NCI-H774 (cell line): ENCODE measurements at regions not wholly inside any gene's neighbourhood (a gene's known extent, or its start where the extent isn't known, plus 50 kb on each side); places are given as distances from the start of the nearest gene placed in this dataset.
A peak's percentile ranks its signal among the peaks of the same experiment; 100 is the strongest.

Source experiments
- DNase-seq: peaks from one replicate; lab custom pipeline; 2025; lab: John Stamatoyannopoulos, UW

- DNase-seq = no peak
These were observed 56.0 kb upstream of the CD53 start for GRCh38 chr1:110816945-110817344.

DNA sequence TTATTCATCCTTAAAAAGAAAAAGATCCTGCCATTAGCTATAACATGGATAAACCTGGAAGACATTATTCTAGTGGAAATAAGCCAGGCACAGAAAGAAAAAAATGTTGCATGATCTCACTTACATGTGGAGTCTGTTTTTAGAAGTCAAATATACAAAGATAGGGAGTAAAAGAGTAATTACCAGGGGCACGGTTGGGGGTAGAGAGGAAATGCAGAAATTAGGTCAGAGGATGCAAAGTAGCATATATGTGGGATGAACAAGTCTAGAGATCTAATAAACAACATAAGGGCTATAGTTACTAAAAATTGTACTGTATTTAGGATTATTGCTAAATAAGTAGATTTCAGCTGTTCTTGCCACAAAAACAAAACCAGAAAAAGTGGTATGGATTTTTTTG is 61.4 kb upstream of the CD53 start:
- no peak for DNase-seq

GRCh38 chr1:110800079-110800478 is 72.9 kb upstream of the CD53 start:
- DNase-seq = no peak

DNA sequence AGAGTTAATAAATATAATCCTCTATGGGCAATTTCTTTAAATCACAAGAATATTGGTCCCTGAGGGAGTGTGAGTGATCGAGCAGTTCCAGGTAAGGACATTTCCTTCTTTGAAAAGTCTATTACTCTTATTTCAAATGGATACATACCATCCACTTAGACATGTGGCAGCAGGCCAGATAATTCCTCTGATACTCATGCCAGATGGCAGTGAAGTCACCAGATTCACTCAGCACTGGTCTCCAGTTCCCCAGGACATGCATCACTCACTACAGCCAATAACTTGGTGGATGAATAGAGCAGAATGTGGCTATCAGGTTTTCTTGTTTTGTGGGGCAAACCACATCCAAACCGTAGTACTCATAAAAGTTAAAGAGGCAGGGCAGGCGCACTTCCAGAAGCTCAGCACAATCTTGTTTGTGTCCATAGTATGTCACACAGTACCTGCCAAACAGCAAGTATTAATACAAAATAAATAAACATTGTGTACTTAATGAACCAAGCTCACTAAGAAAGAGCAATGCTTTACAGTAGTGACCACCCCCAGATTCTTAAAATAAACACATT is 74.2 kb upstream of the CD53 start:
- peak; percentile 1 for DNase-seq

DNA sequence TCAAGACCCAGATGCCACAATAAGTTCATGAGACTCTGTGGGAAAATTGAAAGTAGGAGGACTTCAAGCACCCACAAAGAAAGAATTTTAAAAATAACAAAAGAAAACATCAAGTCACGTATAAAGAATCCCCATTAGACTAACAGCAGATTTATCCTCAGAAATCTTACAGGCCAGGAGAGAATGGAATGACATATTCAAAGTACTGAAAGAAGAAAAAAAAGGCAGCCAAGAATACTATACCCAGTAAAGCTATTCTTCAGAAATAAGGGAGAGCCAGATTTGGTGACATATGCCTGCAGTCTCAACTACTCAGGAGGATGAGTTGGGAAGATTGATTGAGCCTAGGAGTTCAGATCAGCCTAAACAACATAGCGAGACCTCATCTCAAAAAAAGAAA is 84.3 kb upstream of the CD53 start:
- no peak for DNase-seq

DNA sequence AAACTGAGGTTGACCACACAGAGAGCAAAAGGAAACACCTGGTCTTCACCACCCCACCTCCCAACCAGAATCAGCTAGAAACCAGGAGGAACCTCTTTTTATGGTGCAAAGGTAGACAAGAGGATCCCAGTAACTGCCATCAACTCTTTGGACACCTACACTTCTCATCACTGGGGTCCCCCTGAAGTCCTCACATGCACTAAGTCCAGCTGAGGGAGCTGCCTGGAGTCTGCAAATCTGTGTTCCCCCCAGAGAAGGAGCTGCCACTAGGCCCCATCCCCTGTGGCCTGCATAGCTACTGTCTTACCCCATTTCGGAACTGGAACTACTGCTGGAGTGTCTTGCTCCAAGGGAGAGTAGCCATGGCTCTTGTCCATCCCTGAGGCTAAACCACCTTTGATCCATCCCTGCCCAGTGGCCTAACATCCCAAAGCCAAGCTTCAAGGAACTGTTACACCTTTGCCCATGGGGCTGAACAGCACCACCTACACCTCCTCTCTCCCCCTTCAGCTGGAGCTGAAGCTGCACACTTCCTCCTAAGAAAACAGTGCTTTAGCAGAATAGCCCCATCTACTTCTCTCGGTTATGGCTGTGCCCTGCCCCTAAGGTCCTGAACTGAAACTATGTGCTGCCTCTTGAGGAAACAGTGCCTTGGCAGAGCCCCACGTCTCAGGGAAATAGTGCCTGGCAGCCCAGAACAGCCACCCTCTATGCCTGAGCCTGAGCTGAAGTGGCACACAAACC is 85.4 kb upstream of the CD53 start:
- DNase-seq = no peak

- DNase-seq = no peak
These were observed 86.1 kb upstream of the CD53 start for GRCh38 chr1:110786802-110787327.

- no peak for DNase-seq
These were observed 87.3 kb upstream of the CD53 start for GRCh38 chr1:110785612-110786011.

GRCh38 chr1:110785055-110785454 is 87.9 kb upstream of the CD53 start:
- no peak for DNase-seq

DNA sequence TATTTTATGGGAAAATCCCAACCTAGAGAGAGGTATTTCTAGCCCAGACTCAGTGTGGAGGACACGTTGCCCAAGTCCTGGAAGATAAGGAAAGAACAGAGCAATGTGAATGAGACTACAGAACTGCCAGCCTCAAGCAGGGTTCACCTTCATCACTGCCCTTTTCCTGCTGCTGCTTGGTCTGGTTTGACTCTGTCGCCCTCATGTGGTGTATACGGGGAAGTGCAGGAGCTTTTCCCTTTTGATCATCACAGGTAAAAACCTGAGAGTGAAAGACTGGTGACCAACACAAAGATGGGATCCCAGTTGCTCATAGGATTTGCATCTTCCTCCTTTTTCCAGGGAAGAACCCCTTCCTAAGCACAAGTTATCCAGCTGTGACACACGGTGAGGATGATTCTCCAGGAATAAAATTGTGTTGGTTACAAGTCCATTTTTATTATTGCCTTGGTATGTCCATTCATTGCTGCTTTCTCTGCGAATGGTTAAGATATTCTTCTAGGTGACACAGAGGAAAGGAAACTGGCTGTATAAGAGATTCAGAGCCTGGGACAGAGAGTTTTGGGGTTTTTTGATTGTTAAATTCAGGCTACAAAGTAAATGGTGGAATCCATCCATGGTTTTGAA is 89.5 kb upstream of the CD53 start:
- peak; percentile 39 for DNase-seq

DNA sequence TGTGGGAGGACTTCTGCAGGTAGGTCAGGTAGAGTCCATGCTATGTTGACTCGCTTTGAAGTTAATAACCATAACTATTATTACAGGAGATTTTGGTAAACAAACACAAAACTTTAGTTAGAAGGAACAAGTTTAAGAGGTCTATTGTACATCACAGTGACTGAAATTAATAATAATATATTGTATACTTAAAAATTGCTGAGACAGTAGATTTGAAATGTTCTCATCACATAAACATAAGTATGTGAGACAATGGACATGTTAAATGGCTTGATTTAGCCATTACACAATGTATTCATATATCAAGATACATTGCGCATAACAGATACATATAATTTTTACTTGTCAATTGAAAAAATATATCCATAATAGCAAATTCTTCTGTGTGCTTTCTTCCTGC is 91.4 kb upstream of the CD53 start:
- no peak for DNase-seq

DNA sequence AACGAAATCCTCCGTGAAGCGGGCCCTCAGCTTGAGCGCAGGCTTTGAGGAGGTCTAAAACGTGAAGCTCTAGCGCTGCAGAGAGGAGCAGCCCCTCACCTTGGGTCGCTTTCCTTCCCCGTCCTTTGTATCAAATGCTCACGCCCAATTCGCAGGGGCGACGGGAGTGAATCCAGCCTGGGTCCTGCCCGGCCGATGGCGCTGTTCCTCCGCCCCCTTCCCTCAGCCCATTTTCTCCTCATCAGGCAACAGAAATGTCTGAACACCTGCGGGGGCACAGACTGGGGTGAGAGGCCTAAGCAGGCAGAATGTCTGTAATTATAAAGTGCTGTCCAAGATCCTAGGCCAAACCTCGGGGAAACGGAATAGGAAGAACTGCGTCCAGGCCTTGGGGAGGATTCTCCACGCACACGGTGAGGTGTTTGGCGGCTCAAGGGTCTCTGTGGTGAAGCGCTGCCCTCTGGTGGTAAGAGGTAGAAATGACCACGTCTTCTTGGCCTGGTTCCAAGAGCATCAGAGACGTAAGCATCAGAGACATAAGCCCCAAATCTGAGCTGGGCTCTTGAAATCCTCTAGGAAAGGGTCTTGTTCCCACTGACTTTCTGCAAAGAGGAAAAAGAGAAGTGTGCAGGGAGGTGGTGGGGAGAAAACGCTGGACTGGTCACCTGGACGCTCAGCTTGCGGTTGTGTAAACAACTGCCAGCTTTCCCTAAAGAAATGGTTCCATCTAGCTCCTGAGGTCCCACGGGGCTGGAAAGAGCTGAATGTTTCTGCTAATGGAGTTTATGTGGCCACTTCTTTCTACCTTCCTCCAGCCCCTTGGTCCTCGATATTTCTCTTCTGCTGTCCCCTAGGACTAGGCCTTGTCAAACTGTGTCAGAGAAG is 92.1 kb upstream of the CD53 start:
- peak; percentile 69 for DNase-seq

DNA sequence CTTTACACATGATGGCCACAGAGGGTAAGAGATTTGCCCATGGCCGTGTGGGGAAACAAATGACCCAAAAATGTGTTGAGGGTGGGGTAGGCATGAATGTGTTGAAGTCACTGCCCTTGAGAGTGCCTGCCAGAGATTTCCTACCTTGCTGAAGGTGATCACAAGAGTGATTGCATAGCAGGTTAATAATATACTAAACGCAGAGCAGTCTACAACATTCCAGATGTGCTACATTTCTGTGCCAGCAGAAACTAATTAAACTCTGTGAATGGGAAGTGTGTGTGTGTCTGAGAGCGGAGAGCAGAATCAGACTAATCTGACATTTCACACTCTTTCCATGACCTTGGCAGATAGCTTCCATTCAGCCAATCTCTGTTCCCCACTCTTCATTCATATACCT is 93.3 kb upstream of the CD53 start:
- DNase-seq = no peak

- DNase-seq = no peak
These were observed 94.1 kb upstream of the CD53 start for GRCh38 chr1:110778821-110779220.

GRCh38 chr1:110777228-110777627 is 95.7 kb upstream of the CD53 start:
- DNase-seq = no peak

DNA sequence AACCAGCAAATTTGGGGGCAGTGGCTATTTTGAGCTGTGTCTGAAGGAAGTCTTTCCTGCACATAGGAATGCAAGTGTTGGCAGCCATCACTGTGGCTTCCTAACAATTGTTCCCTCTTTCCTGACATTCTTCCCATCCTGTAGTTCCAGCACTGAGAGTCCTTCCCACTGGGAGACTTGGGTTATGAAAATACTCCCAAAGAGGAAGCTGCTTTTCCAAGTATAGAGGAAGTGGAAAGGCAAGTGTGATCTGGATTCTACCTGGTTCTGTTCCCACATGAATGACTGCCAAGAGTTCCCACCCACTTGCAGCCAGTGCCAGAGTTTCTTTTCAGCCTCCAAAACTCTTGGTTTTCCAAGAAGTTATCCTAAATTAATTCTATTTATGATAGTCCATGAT is 98.5 kb upstream of the CD53 start:
- no peak for DNase-seq

GRCh38 chr1:110773813-110774212 is 99.1 kb upstream of the KCNA3 start:
- DNase-seq = no peak

- no peak for DNase-seq
These were observed 96.7 kb upstream of the KCNA3 start for GRCh38 chr1:110771245-110772022.

DNA sequence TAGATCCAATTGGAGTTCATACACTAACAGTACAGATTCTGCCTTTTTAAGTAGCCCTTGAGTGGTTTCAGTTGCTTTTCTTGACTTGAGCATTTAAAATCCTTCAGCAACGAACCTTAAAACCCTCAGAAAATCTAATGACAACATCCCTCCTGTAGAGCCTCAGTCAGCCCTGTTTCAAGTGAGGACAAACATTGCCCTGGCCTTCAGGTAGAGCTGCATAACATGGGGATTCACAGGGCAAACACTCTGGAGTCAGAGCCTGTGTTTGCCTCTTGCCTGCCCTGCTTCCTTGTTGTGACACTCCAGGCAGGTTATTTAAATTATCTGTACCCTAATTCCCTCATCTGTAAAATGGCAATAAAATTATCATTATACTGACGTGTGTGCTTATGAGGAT is 96.1 kb upstream of the KCNA3 start:
- no peak for DNase-seq

DNA sequence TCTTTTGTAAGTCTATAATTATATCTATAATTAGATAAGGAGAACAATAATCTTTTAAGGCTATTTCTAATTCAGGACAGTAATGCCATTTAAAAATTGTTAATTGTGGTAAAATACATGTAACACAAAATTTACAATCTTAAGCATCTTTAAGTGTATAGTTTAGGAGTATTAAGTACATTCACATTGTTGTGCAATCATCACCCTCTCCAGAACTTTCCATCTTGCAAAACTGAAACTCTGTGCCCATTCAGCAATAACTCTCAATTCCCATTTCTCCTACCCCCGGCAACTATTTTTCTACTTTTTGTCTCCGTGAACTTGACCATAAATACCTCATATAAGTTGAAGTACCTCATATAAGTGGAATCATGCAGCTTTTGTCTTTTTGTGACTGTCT is 93.9 kb upstream of the KCNA3 start:
- no peak for DNase-seq

- DNase-seq = no peak
These were observed 91.6 kb upstream of the KCNA3 start for GRCh38 chr1:110766336-110766647.
